Hepatocyte (in vitro differentiated cells): ENCODE measurements at regions not wholly inside any gene's neighbourhood (a gene's known extent, or its start where the extent isn't known, plus 50 kb on each side); places are given as distances from the start of the nearest gene placed in this dataset.

Source experiments
- CTCF ChIP-seq: fragments of 200-600 bp; sonication (generic); IDR thresholded peaks from 2 replicates; pipeline ENCODE4 v1.5.1; 2016; ENCODE audit warnings: antibody characterized with exemption, mild to moderate bottlenecking; ENCODE audit not compliant: poor library complexity
- EZH2 ChIP-seq: fragments of 200-600 bp; sonication (generic); IDR thresholded peaks from 2 replicates; pipeline ENCODE4 v1.6.1; 2016; ENCODE audit warnings: antibody characterized with exemption, mild to moderate bottlenecking, borderline replicate concordance
- EZH2phosphoT487 ChIP-seq: fragments of 200-600 bp; sonication (generic); IDR thresholded peaks from one replicate; pipeline ENCODE4 v1.6.1; 2018; ENCODE audit warnings: antibody characterized with exemption, mild to moderate bottlenecking, low read depth, moderate library complexity; ENCODE audit not compliant: unreplicated experiment, severe bottlenecking

GRCh38 chr7:115328018-115328417 is 406.1 kb downstream of the MDFIC start:
- TF ChIP-seq CTCF (no peak), EZH2phosphoT487 (no peak), EZH2 (no peak)
